Stimulated activated CD8-positive, alpha-beta memory T cell treated with anti-CD3 and anti-CD28 coated beads, Interleukin-7, amount 100 ng/mL, for 1 hour (primary cell): ENCODE measurements at regions not wholly inside any gene's neighbourhood (a gene's known extent, or its start where the extent isn't known, plus 50 kb on each side); places are given as distances from the start of the nearest gene placed in this dataset.

Experiments
- DNase-seq, 2 donors: peaks; one replicate each; pipeline ENCODE4 v3.0.0-alpha.2; 2020; ENCODE audit warnings: low read depth in 2 of 2

DNA sequence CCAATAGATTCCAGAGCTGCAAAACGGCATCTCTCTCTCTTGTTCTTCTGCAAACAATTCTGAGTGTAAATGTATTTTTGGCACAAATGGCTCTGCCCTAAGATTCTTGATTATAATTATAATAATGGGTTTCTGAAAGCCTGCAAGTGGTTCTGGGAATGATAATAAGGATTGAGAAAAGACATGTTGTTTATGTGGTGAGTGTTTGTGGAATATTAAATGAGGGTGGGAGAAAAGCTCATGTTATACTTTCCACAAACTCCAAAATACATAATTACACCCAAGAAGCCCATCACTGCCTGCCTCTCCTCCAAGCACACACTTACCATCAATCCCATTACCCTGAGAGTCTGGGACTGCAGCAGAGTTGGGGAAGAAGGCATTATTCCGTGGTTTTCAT lies 460.0 kb upstream of the BRINP1 start:
- DNase-seq = no peak

DNA sequence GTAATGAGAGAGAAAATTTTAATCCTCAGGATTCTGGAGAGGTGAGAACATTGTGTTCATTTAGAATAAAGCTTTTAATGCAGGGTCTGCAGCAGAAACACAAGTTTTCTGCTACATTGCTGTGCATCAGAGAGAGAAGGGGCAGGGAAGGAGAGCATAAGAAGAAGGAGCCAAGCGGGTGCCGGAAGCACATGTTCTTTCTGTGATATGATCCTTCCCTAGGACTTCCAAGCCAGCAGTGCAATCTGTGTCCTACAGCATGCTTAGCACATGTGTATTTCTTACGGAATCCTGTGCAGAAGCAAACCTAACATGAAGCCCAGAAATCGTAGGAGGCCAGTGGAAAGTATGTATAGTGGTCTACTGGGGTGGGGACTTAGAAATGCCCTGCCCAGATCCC lies 458.3 kb upstream of the BRINP1 start:
- no peak for DNase-seq

- DNase-seq = no peak
Observed at GRCh38 chr9:119827126-119827525, 457.9 kb upstream of the BRINP1 start.

GRCh38 chr9:119818726-119819435 lies 449.6 kb upstream of the BRINP1 start:
- DNase-seq = no peak

GRCh38 chr9:119810645-119811429 lies 441.6 kb upstream of the BRINP1 start:
- DNase-seq = no peak

- DNase-seq = no peak
Observed at GRCh38 chr9:119803679-119804078, 434.4 kb upstream of the BRINP1 start.

- DNase-seq = no peak
Observed at GRCh38 chr9:119802621-119803020, 433.4 kb upstream of the BRINP1 start.

DNA sequence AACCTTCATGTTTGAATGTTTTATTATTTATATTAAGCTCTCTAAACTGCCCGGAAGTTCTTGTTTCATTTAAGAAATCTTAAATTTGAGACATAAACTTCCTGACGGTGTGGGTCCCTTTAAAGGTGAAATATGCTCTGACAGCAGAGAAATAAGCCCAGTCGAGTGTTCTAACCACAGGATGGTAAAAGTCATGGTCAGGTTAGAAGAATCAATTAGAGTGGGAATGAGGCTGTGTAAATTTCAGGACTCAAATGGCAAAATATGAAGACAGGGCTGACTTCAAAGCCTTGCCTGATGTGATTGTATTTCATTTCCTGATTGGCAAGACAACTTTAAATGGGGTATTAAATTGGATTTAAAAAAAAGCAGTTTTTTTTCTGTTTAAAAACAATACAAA lies 432.9 kb upstream of the BRINP1 start:
- no peak for DNase-seq

DNA sequence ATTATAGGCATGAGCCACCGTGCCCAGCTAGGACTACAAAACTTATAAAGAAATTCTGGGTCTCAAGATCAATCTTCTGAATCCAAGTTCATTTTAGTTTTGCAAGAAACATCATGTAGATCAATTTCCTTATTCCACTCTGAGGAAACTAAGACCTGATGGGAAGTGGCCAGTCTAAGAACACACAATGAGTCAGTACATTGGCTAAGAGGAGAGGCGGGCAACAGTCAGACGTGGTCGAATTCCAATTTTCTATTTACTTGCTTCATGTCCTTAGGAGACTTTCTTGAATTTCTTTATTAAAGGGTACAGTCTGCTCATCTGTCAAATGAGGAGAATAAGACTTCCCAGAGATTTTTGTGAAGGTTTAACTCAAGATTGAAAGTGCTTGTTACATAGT lies 432.1 kb upstream of the BRINP1 start:
- no peak for DNase-seq

GRCh38 chr9:119795395-119795794 lies 426.2 kb upstream of the BRINP1 start:
- no peak for DNase-seq

DNA sequence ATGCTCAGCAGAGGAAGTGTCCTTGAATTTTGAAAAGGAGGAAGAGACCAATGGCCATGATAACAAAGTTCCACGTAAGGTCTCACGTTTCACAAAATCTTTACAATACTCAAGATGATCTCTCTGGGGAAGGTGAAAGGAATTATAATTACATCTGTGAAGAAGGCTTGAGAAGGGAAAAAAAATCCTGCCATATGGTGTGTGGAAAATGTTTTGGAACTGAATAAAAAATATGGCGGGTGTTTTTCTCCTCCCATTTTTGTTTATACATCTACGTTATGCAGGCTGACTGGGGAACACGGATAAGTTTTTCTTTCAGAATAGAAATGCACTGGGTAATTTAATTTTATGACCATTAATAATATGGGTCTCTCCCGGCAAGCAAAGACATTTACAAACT lies 425.6 kb upstream of the BRINP1 start:
- DNase-seq = no peak

DNA sequence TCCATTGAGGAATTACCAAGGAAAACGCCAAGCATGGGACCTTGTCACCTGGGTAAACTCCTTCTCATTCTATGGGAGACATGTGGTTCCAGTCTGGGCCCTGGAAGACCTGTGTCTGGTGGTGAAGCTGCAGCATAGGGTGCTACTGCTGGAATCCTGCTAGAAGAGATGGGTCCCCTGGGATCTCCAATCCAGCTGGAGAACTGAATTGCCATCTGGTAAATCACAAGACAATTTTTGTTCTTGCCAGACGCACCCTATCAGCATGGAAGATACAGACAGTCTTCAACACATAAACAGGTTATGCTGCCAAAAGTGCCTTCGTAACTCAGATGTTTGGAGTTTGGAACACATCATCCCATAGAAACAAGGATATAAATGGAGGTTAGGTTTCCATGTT lies 424.0 kb upstream of the BRINP1 start:
- DNase-seq = no peak

DNA sequence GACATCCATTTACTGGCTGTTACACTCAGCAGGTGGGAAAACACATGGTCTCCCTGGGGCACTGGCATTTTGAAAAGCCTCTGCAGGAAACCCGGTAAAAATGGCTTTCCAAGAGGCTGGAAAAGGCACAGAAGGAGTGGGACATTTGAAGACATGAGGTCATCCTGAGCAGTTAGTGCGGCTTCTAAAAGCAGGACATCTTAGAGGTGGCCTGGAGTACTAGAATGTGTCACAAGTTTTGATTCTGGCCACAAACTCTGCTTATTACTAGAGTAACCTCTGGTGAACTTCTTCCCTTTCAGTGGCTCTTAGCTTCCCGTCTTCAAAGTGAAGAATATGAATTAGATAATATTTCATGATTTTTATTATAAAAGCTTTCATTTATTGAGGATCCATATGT lies 423.0 kb upstream of the BRINP1 start:
- no peak for DNase-seq

- no peak for DNase-seq
Observed at GRCh38 chr9:119789987-119790386, 420.8 kb upstream of the BRINP1 start.

DNA sequence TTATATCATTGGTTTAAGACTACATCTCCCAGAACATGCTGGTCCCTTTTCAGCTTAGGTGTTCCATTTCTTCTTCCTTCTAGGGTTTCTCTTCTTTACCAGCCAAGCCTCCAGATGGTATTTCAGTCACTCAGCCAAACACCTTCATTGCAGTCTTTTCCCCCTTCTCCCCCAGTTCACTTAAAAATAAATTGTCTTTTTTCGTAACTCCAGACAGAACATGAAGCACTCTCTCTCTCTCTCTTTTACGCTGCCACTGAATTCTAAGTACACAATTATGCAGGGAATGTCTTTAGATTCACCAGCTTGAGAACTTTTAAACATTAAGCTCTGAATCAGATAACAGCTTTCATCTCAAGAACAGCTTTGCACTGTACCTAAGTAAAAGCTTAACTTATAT lies 419.7 kb upstream of the BRINP1 start:
- DNase-seq = no peak

DNA sequence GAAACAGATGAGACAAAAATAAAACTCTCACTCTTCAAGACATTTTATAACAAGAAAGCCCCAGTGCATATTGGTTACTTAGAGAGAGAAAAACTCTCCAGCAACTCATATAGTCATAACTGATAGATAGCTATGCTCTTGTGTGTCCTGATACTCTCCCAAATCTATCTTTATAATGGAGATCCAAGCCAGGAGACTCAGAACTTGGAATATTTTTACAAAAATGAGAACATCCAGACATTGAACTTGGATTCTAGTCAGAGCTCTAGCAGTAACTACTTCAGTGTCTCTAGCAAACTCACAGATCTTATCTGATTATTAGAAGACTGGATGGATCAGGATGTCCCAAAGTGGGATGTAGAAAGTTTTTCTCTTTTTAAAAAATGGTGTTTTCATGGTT lies 412.7 kb upstream of the BRINP1 start:
- no peak for DNase-seq

- DNase-seq = no peak
Observed at GRCh38 chr9:119775410-119775809, 406.2 kb upstream of the BRINP1 start.

GRCh38 chr9:119773823-119774222 lies 404.6 kb upstream of the BRINP1 start:
- no peak for DNase-seq

GRCh38 chr9:119771341-119771740 lies 402.1 kb upstream of the BRINP1 start:
- DNase-seq = no peak

DNA sequence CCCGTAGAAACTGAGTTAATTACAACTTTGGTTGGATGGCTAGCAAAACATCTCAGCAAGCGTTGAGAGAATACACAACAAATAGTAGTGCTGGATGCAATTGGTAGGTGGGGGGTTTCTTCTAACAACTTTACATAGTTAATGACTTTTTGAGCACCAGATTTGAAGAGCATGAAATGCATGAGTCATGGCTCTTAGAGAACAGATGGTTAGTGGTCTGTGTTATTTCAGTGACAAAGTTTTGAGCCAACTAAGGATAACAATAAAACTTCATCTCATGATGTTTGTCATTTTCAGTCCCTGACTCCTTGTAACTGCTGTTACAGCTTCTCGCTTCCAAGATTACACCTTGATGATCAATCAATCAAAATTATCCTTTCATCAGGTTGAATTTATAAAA lies 399.0 kb upstream of the BRINP1 start:
- DNase-seq = no peak

GRCh38 chr9:119765632-119766175 lies 396.5 kb upstream of the BRINP1 start:
- DNase-seq = no peak

DNA sequence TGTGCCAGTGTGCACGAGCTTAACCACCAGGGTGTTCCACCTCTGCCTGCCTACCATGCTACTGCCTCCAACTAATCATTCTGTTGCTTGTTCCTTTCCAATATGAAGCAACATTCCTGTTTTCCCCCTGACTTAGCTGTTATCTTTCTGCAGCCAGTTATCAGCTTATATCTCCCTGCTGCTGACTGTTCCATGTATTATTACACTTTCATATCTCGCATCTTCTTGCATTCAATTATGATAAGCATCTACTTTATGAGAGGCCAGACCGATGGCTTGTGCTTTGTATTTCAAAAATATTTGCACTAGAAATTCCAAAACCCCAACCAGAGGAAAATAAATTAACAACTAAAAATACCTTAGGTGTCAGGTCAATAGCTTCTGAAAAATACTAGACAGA lies 394.0 kb upstream of the BRINP1 start:
- DNase-seq = no peak

GRCh38 chr9:119761812-119762211 lies 392.6 kb upstream of the BRINP1 start:
- DNase-seq = no peak
